ENCODE measurements at regions not wholly inside any gene's neighbourhood (a gene's known extent, or its start where the extent isn't known, plus 50 kb on each side); places are given as distances from the start of the nearest gene placed in this dataset.
"Not testable (repeated sequence)": the region's sequence is repeated elsewhere in the genome, so short reads cannot be mapped to it uniquely, and the experiment has no call there.

- no peak for DNase-seq
Observed at GRCh38 chr5:12625667-12626263, 721.5 kb upstream of the CTNND2 start.

- no peak for DNase-seq
Observed at GRCh38 chr5:12624776-12625560, 720.7 kb upstream of the CTNND2 start.

- no peak for DNase-seq
Observed at GRCh38 chr5:12623408-12623807, 719.2 kb upstream of the CTNND2 start.

GRCh38 chr5:12616093-12616492, 711.8 kb upstream of the CTNND2 start:
- DNase-seq: no peak

- DNase-seq: no peak
Observed at GRCh38 chr5:12615141-12615820, 711.0 kb upstream of the CTNND2 start.

- no peak for DNase-seq
Observed at GRCh38 chr5:12614608-12615007, 710.4 kb upstream of the CTNND2 start.

- DNase-seq: no peak
Observed at GRCh38 chr5:12611132-12611531, 706.9 kb upstream of the CTNND2 start.

- DNase-seq: not testable (repeated sequence)
Observed at GRCh38 chr5:12607817-12608216, 703.6 kb upstream of the CTNND2 start.

GRCh38 chr5:12592228-12592627, 688.0 kb upstream of the CTNND2 start:
- no peak for DNase-seq

GRCh38 chr5:12586406-12586805, 682.2 kb upstream of the CTNND2 start:
- no peak for DNase-seq

- not testable (repeated sequence) for DNase-seq
Observed at GRCh38 chr5:12578803-12579202, 674.6 kb upstream of the CTNND2 start.

- not testable (repeated sequence) for DNase-seq
Observed at GRCh38 chr5:12576953-12577352, 672.7 kb upstream of the CTNND2 start.

GRCh38 chr5:12574298-12575093, 670.2 kb upstream of the CTNND2 start:
- not testable (repeated sequence) for DNase-seq

- DNase-seq: not testable (repeated sequence)
Observed at GRCh38 chr5:12573916-12574297, 669.7 kb upstream of the CTNND2 start.

- no peak for DNase-seq
Observed at GRCh38 chr5:12570688-12571087, 666.4 kb upstream of the CTNND2 start.

- DNase-seq: no peak
Observed at GRCh38 chr5:12566441-12566840, 662.2 kb upstream of the CTNND2 start.

GRCh38 chr5:12557012-12557411, 652.8 kb upstream of the CTNND2 start:
- no peak for DNase-seq

GRCh38 chr5:12526113-12526512, 621.9 kb upstream of the CTNND2 start:
- DNase-seq: no peak

GRCh38 chr5:12522116-12522515, 617.9 kb upstream of the CTNND2 start:
- DNase-seq: no peak

GRCh38 chr5:12504983-12505382, 600.7 kb upstream of the CTNND2 start:
- DNase-seq: not testable (repeated sequence)

GRCh38 chr5:12488161-12488560, 583.9 kb upstream of the CTNND2 start:
- DNase-seq: no peak

- DNase-seq: no peak
Observed at GRCh38 chr5:12480487-12480886, 576.2 kb upstream of the CTNND2 start.

- no peak for DNase-seq
Observed at GRCh38 chr5:12477554-12477953, 573.3 kb upstream of the CTNND2 start.

Data from midbrain (tissue), 1 donor.